Activated B cell treated with CpG ODN at 0.5 μM for 24 hours (primary cell): ENCODE measurements at regions not wholly inside any gene's neighbourhood (a gene's known extent, or its start where the extent isn't known, plus 50 kb on each side); places are given as distances from the start of the nearest gene placed in this dataset.
"Not testable (repeated sequence)": the region's sequence is repeated elsewhere in the genome, so short reads cannot be mapped to it uniquely, and the experiment has no call there.

ENCODE experiments used
- ATAC-seq: fragments of 200-7000 bp; cut with Tn5 transposase; one replicate; pipeline ENCODE4 v1.10.0; 2021; ENCODE audit warnings: low read depth, mild to moderate bottlenecking, moderate library complexity
- CTCF ChIA-PET: fragments of 350-600 bp; sonication (Branson Sonifier 250); formaldehyde crosslinking; loops from one replicate; lab custom pipeline; 2021; ENCODE audit warnings: antibody characterized with exemption; lab: Charles Lee
- POLR2A ChIA-PET: fragments of 350-600 bp; sonication (Branson Sonifier 250); formaldehyde crosslinking; loops from one replicate; lab custom pipeline; 2021; ENCODE audit warnings: antibody characterized with exemption; lab: Charles Lee
- DNase-seq: peaks from one replicate; pipeline ENCODE4 v3.0.0; 2022
- H3K27ac Mint-ChIP-seq: one replicate; pipeline ENCODE4 v1.8.0; 2020; ENCODE audit warnings: mixed read lengths
- H3K27me3 Mint-ChIP-seq: one replicate; pipeline ENCODE4 v1.8.0; 2021; ENCODE audit warnings: mixed read lengths
- H3K36me3 Mint-ChIP-seq: one replicate; pipeline ENCODE4 v1.8.0; 2021; ENCODE audit warnings: low read depth, mixed read lengths
- H3K4me1 Mint-ChIP-seq: one replicate; pipeline ENCODE4 v1.8.0; 2021; ENCODE audit warnings: mixed read lengths
- H3K4me3 Mint-ChIP-seq: one replicate; pipeline ENCODE4 v1.8.0; 2020; ENCODE audit warnings: mild to moderate bottlenecking, mixed read lengths
- H3K9me3 Mint-ChIP-seq: one replicate; pipeline ENCODE4 v1.8.0; 2020; ENCODE audit warnings: mixed read lengths
- intact Hi-C: fragments of 100-400 bp; cut with micrococcal nuclease; formaldehyde crosslinking; loops from one replicate; pipeline ENCODE4 v1.15.1; 2024
- TF ChIP-seq, protein P1 (sequence below): fragments of 200-600 bp; IDR thresholded peaks from one replicate; pipeline ENCODE4 v1.8.0; 2022; ENCODE audit warnings: antibody characterized with exemption, mild to moderate bottlenecking

DNA sequence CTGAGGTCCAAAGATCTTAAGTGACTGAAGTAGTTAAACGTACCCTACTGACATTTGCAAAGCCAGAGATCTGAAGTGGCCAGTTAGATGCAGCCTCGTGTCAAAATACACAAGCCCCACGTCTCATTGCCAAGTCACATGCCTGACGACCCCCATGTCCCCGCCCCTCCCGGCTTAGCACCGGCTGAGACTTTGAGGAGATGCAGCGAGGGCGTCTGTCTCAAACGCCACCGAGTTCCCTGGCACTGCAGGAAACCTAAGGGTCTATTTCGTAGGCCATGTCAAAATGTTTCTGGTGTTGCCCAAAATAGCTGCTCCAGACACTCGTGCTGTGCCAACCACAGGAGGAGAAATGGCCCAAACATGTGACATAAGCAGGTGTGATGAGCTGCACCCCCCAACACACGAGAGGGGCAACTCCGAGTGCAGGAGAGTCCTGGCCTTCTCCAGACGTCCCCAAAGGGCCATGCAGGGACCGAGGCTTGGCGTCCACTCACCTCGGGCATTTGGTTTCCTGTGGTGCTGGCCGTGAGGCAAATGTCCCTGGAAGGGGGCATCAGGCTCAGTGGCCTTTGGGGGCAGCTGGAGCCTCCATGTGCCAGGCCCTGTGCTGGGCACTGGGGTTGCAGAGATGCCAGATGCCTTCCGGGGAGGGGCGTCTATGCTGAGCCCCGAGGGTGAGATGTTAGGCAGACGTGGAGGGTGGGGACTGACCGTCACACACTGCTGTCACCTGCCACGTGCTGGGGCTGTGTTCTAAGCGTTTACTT lies 67.0 kb downstream of the MATN1 start:
- CTCF ChIA-PET: no interaction called here
- intact Hi-C loops: no loop called here

DNA sequence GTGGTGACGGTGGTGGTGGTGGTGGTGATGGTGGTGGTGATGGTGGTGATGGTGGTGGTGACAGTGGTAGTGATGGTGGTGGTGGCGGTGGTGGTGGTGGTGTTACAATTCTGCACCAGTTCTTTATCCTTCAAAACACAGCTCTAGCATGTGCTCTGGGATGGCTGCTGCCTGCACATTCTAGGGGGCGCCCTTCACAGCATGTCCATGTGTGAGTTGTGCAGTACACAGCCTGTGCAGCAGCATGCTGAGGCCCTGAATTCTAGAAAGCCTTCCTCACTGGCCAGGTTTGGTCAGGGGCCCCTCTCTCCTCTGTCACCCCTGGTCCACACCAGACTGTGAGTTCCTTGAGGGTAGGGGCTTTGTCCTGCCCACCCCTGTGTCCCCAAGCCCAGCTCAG lies 67.7 kb downstream of the MATN1 start:
- TF ChIP-seq, protein P1, sequence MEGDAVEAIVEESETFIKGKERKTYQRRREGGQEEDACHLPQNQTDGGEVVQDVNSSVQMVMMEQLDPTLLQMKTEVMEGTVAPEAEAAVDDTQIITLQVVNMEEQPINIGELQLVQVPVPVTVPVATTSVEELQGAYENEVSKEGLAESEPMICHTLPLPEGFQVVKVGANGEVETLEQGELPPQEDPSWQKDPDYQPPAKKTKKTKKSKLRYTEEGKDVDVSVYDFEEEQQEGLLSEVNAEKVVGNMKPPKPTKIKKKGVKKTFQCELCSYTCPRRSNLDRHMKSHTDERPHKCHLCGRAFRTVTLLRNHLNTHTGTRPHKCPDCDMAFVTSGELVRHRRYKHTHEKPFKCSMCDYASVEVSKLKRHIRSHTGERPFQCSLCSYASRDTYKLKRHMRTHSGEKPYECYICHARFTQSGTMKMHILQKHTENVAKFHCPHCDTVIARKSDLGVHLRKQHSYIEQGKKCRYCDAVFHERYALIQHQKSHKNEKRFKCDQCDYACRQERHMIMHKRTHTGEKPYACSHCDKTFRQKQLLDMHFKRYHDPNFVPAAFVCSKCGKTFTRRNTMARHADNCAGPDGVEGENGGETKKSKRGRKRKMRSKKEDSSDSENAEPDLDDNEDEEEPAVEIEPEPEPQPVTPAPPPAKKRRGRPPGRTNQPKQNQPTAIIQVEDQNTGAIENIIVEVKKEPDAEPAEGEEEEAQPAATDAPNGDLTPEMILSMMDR: no peak
- H3K4me3 Mint-ChIP-seq: no peak overlapping the region
- no peak overlapping the region for H3K27ac Mint-ChIP-seq
- intact Hi-C loops: no loop called here
- CTCF ChIA-PET: no interaction called here
- ATAC-seq (no peak), DNase-seq (no peak)
- H3K4me1 Mint-ChIP-seq: no peaks in the 10 kb centered on the region
- no peaks in the 10 kb centered on the region for H3K9me3 Mint-ChIP-seq
- POLR2A ChIA-PET: no interaction called here
- no peaks in the 10 kb centered on the region for H3K36me3 Mint-ChIP-seq
- H3K27me3 Mint-ChIP-seq: peaks cover 15% of the 10 kb centered on the region

More for the DNA sequence above, 67.0 kb downstream of the MATN1 start:
- POLR2A ChIA-PET: no interaction called here
- no peak for DNase-seq
- Mint-ChIP-seq H3K9me3 (no peaks in the 10 kb centered on the region), H3K36me3 (no peaks in the 10 kb centered on the region), H3K27me3 (peaks cover 12% of the 10 kb centered on the region), H3K4me3 (no peak overlapping the region), H3K4me1 (no peaks in the 10 kb centered on the region), H3K27ac (no peak overlapping the region)
- ATAC-seq: no peak
- TF ChIP-seq, protein P1: no peak

DNA sequence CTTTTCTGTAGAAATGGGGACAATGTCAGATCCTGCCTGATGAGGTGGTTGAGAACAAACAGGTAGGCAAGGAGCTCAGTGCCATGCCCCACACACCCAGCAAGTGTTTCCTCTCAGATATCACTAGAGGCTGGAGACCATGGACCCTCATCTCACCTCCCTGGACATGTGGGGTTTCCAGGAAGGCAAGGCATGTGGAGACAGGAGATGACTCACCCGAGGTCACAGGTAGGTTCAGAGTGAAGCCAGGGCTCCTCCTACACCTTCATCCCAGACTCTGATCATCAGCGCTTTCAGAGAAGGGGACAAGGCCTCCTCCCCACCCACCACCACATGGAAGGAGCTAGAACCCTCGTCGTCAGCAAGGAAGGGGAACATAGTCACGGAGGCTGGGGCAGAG lies 69.2 kb downstream of the MATN1 start:
- no peak for ATAC-seq
- Mint-ChIP-seq H3K27ac (no peak overlapping the region), H3K27me3 (peaks cover 29% of the 10 kb centered on the region), H3K4me1 (no peaks in the 10 kb centered on the region), H3K4me3 (no peak overlapping the region), H3K36me3 (no peaks in the 10 kb centered on the region), H3K9me3 (no peaks in the 10 kb centered on the region)
- ChIA-PET CTCF (no interaction called here), POLR2A (no interaction called here)
- no peak for DNase-seq
- intact Hi-C loops: no loop called here
- TF ChIP-seq, protein P1: no peak

DNA sequence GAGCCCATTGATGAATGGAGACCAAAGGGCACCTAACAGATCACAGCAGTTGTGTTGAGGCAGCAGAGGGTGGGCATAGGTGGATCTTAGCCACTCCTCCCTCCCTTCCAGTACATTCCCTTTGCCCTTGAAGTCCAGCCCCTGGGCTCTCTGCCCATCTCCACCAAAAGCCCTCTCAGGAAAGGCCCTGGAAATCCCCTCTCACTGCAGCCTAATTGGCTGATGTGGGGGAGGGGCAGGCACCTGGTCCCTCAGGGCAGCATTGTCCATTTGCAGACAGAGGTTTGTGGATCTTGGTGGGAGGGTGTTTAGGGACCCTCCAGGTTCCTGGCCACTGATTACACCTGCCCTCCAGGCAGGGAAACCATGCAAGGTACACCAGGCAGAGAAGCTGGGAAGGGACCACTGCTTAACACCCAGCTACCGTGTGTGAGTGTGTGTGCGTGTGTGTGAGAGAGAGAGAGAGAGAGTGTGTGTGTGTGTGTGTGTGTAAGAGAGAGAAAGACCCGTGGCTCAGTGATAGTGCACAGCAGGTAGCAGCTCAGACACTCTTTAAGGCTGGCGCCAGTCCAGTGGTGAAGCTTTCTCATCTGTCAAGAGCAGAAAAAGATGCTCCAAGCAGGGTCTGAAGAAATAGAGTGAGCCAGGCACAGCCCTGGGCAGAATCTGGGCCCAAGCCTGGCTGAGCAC lies 71.1 kb downstream of the MATN1 start:
- TF ChIP-seq, protein P1: no peak
- ChIA-PET POLR2A (no interaction called here), CTCF (interaction anchor here (1.1 kb wide), 1 partner anchor 13 kb away, joined by 3 read pairs; no protein-coding TSS in a partner anchor)
- intact Hi-C loops: no loop called here
- DNase-seq: no peak
- no peak overlapping the region for H3K27ac Mint-ChIP-seq
- no peak overlapping the region for H3K4me3 Mint-ChIP-seq
- no peaks in the 10 kb centered on the region for H3K36me3 Mint-ChIP-seq
- peaks cover 30% of the 10 kb centered on the region for H3K27me3 Mint-ChIP-seq
- H3K4me1 Mint-ChIP-seq: no peaks in the 10 kb centered on the region
- no peaks in the 10 kb centered on the region for H3K9me3 Mint-ChIP-seq
- no peak for ATAC-seq

DNA sequence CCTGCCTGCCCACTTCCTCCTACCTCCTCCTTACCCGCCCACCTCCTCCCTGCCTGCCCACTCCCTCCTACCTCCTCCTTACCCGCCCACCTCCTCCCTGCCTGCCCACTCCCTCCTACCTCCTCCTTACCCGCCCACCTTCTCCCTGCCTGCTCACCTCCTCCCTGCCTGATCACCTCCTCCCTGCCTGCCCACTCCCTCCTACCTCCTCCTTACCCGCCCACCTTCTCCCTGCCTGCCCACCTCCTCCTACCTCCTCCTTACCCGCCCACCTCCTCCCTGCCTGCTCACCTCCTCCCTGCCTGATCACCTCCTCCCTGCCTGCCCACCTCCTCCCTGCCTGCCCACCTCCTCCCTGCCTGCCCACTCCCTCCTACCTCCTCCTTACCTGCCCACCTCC lies 72.0 kb downstream of the MATN1 start:
- DNase-seq, POLR2A ChIA-PET, H3K36me3 Mint-ChIP-seq, H3K27ac Mint-ChIP-seq, CTCF ChIA-PET, H3K4me3 Mint-ChIP-seq, ATAC-seq, H3K9me3 Mint-ChIP-seq, H3K4me1 Mint-ChIP-seq, intact Hi-C loops: not testable (repeated sequence)
- H3K27me3 Mint-ChIP-seq: peaks cover 34% of the 10 kb centered on the region
